ENCODE measurements at regions not wholly inside any gene's neighbourhood (a gene's known extent, or its start where the extent isn't known, plus 50 kb on each side); places are given as distances from the start of the nearest gene placed in this dataset.

GRCh38 chr6:142682985-142683384 is 262.0 kb downstream of the HIVEP2 start:
- Histone ChIP-seq H3K36me3 (ENCODE audit: insufficient read depth, insufficient read length, low read length) (no peaks in the 10 kb centered on the region), H3K4me1 (ENCODE audit: insufficient read depth, insufficient read length) (no peaks in the 10 kb centered on the region), H3K27me3 (ENCODE audit: insufficient read depth, insufficient read length) (no peaks in the 10 kb centered on the region), H3K4me3 (ENCODE audit: insufficient read length, low read depth) (no peak overlapping the region), H3K9ac (ENCODE audit: insufficient read length, low read depth) (no peak overlapping the region), H3K9me3 (ENCODE audit: insufficient read depth, low read length) (no peaks in the 10 kb centered on the region)
- no peak for TF ChIP-seq ZNF274 (IDR thresholded peaks at IDR 0.05; ENCODE audit: low read depth, low read length)
- TF ChIP-seq YY1 (IDR thresholded peaks at IDR 0.05; ENCODE audit: insufficient read depth, insufficient read length): no peak
- no peak for TF ChIP-seq SUZ12 (IDR thresholded peaks at IDR 0.05; ENCODE audit: extremely low read depth, insufficient read depth, insufficient read length)
- DNase-seq (ENCODE audit: low read depth, low spot score): no peak

- H3K27me3 ChIP-seq (ENCODE audit: insufficient read depth, insufficient read length): no peaks in the 10 kb centered on the region
- no peak overlapping the region for H3K9ac ChIP-seq (ENCODE audit: insufficient read length, low read depth)
- TF ChIP-seq YY1 (IDR thresholded peaks at IDR 0.05; ENCODE audit: insufficient read depth, insufficient read length) (no peak), SUZ12 (IDR thresholded peaks at IDR 0.05; ENCODE audit: extremely low read depth, insufficient read depth, insufficient read length) (no peak), ZNF274 (IDR thresholded peaks at IDR 0.05; ENCODE audit: low read depth, low read length) (no peak)
- no peaks in the 10 kb centered on the region for H3K9me3 ChIP-seq (ENCODE audit: insufficient read depth, low read length)
- no peaks in the 10 kb centered on the region for H3K4me1 ChIP-seq (ENCODE audit: insufficient read depth, insufficient read length)
- no peak for DNase-seq (ENCODE audit: low read depth, low spot score)
- H3K4me3 ChIP-seq (ENCODE audit: insufficient read length, low read depth): no peak overlapping the region
- no peaks in the 10 kb centered on the region for H3K36me3 ChIP-seq (ENCODE audit: insufficient read depth, insufficient read length, low read length)
Observed at GRCh38 chr6:142683714-142684141, 261.2 kb downstream of the HIVEP2 start.

GRCh38 chr6:142684371-142684770 is 260.6 kb downstream of the HIVEP2 start:
- H3K36me3 ChIP-seq (ENCODE audit: insufficient read depth, insufficient read length, low read length): no peaks in the 10 kb centered on the region
- no peaks in the 10 kb centered on the region for H3K9me3 ChIP-seq (ENCODE audit: insufficient read depth, low read length)
- H3K4me1 ChIP-seq (ENCODE audit: insufficient read depth, insufficient read length): no peaks in the 10 kb centered on the region
- H3K9ac ChIP-seq (ENCODE audit: insufficient read length, low read depth): no peak overlapping the region
- TF ChIP-seq ZNF274 (IDR thresholded peaks at IDR 0.05; ENCODE audit: low read depth, low read length) (no peak), SUZ12 (IDR thresholded peaks at IDR 0.05; ENCODE audit: extremely low read depth, insufficient read depth, insufficient read length) (no peak), YY1 (IDR thresholded peaks at IDR 0.05; ENCODE audit: insufficient read depth, insufficient read length) (no peak)
- no peaks in the 10 kb centered on the region for H3K27me3 ChIP-seq (ENCODE audit: insufficient read depth, insufficient read length)
- no peak for DNase-seq (ENCODE audit: low read depth, low spot score)
- H3K4me3 ChIP-seq (ENCODE audit: insufficient read length, low read depth): no peak overlapping the region

- Histone ChIP-seq H3K4me1 (ENCODE audit: insufficient read depth, insufficient read length) (no peaks in the 10 kb centered on the region), H3K36me3 (ENCODE audit: insufficient read depth, insufficient read length, low read length) (no peaks in the 10 kb centered on the region), H3K9ac (ENCODE audit: insufficient read length, low read depth) (no peak overlapping the region), H3K4me3 (ENCODE audit: insufficient read length, low read depth) (no peak overlapping the region), H3K27me3 (ENCODE audit: insufficient read depth, insufficient read length) (no peaks in the 10 kb centered on the region), H3K9me3 (ENCODE audit: insufficient read depth, low read length) (no peaks in the 10 kb centered on the region)
- TF ChIP-seq YY1 (IDR thresholded peaks at IDR 0.05; ENCODE audit: insufficient read depth, insufficient read length): no peak
- no peak for TF ChIP-seq SUZ12 (IDR thresholded peaks at IDR 0.05; ENCODE audit: extremely low read depth, insufficient read depth, insufficient read length)
- no peak for TF ChIP-seq ZNF274 (IDR thresholded peaks at IDR 0.05; ENCODE audit: low read depth, low read length)
- no peak for DNase-seq (ENCODE audit: low read depth, low spot score)
Observed at GRCh38 chr6:142685852-142686506, 259.0 kb downstream of the HIVEP2 start.

- no peaks in the 10 kb centered on the region for H3K36me3 ChIP-seq (ENCODE audit: insufficient read depth, insufficient read length, low read length)
- no peak for DNase-seq (ENCODE audit: low read depth, low spot score)
- no peak overlapping the region for H3K4me3 ChIP-seq (ENCODE audit: insufficient read length, low read depth)
- no peaks in the 10 kb centered on the region for H3K27me3 ChIP-seq (ENCODE audit: insufficient read depth, insufficient read length)
- TF ChIP-seq ZNF274 (IDR thresholded peaks at IDR 0.05; ENCODE audit: low read depth, low read length) (no peak), SUZ12 (IDR thresholded peaks at IDR 0.05; ENCODE audit: extremely low read depth, insufficient read depth, insufficient read length) (no peak), YY1 (IDR thresholded peaks at IDR 0.05; ENCODE audit: insufficient read depth, insufficient read length) (no peak)
- no peaks in the 10 kb centered on the region for H3K4me1 ChIP-seq (ENCODE audit: insufficient read depth, insufficient read length)
- no peak overlapping the region for H3K9ac ChIP-seq (ENCODE audit: insufficient read length, low read depth)
- H3K9me3 ChIP-seq (ENCODE audit: insufficient read depth, low read length): no peaks in the 10 kb centered on the region
Observed at GRCh38 chr6:142686507-142686887, 258.5 kb downstream of the HIVEP2 start.

- Histone ChIP-seq H3K4me1 (ENCODE audit: insufficient read depth, insufficient read length) (peaks cover 2% of the 10 kb centered on the region), H3K4me3 (ENCODE audit: insufficient read length, low read depth) (no peak overlapping the region), H3K27me3 (ENCODE audit: insufficient read depth, insufficient read length) (no peaks in the 10 kb centered on the region), H3K9me3 (ENCODE audit: insufficient read depth, low read length) (no peaks in the 10 kb centered on the region), H3K9ac (ENCODE audit: insufficient read length, low read depth) (no peak overlapping the region), H3K36me3 (ENCODE audit: insufficient read depth, insufficient read length, low read length) (no peaks in the 10 kb centered on the region)
- peak; percentile 28 for DNase-seq (ENCODE audit: low read depth, low spot score)
- TF ChIP-seq ZNF274 (IDR thresholded peaks at IDR 0.05; ENCODE audit: low read depth, low read length) (no peak), SUZ12 (IDR thresholded peaks at IDR 0.05; ENCODE audit: extremely low read depth, insufficient read depth, insufficient read length) (no peak), YY1 (IDR thresholded peaks at IDR 0.05; ENCODE audit: insufficient read depth, insufficient read length) (no peak)
Observed at GRCh38 chr6:142692942-142693341, 252.0 kb downstream of the HIVEP2 start.

- Histone ChIP-seq H3K4me3 (ENCODE audit: insufficient read length, low read depth) (no peak overlapping the region), H3K9ac (ENCODE audit: insufficient read length, low read depth) (no peak overlapping the region)
Observed at GRCh38 chr6:142693441-142693840, 251.5 kb downstream of the HIVEP2 start.

More at GRCh38 chr6:142693441-142693840, 251.5 kb downstream of the HIVEP2 start:
- H3K27me3 ChIP-seq (ENCODE audit: insufficient read depth, insufficient read length): no peaks in the 10 kb centered on the region
- DNase-seq (ENCODE audit: low read depth, low spot score): no peak
- H3K9me3 ChIP-seq (ENCODE audit: insufficient read depth, low read length): no peaks in the 10 kb centered on the region
- no peaks in the 10 kb centered on the region for H3K36me3 ChIP-seq (ENCODE audit: insufficient read depth, insufficient read length, low read length)
- TF ChIP-seq ZNF274 (IDR thresholded peaks at IDR 0.05; ENCODE audit: low read depth, low read length): no peak
- no peak for TF ChIP-seq YY1 (IDR thresholded peaks at IDR 0.05; ENCODE audit: insufficient read depth, insufficient read length)
- TF ChIP-seq SUZ12 (IDR thresholded peaks at IDR 0.05; ENCODE audit: extremely low read depth, insufficient read depth, insufficient read length): no peak
- H3K4me1 ChIP-seq (ENCODE audit: insufficient read depth, insufficient read length): peaks cover 2% of the 10 kb centered on the region
